Loucy (cell line): ENCODE measurements at regions not wholly inside any gene's neighbourhood (a gene's known extent, or its start where the extent isn't known, plus 50 kb on each side); places are given as distances from the start of the nearest gene placed in this dataset.

Experiments
- EZH2phosphoT487 ChIP-seq: fragments of 200-600 bp; IDR thresholded peaks from 2 replicates; pipeline ENCODE4 v1.6.1; 2018; ENCODE audit warnings: antibody characterized with exemption, mild to moderate bottlenecking, moderate library complexity, borderline replicate concordance
- TF ChIP-seq, protein P1 (sequence below): fragments of 200-600 bp; sonication (generic); conservative IDR thresholded peaks from 2 replicates; pipeline ENCODE4 v1.5.1; 2014; ENCODE audit warnings: mild to moderate bottlenecking, antibody characterized with exemption, low read length

DNA sequence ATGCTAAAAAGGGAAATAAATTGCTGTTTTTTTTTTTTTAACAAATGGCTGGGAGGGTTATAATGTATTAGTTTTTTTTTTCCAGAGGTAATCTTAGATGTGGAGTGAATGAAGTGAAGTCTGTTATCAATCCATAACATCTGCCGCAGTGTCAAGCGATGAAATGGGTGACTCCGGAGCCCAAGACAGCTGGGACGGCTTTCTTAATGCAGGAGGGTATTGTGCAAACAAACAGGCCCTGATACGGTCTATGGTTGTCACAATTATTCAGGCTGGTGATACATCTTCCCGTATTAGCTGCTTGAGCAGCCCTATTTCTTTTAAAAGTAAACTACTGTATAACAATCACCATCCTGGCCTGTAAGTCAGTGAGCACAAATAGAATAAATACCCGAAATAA, 1231.2 kb downstream of the GATA3 start:
- TF ChIP-seq, protein P1, sequence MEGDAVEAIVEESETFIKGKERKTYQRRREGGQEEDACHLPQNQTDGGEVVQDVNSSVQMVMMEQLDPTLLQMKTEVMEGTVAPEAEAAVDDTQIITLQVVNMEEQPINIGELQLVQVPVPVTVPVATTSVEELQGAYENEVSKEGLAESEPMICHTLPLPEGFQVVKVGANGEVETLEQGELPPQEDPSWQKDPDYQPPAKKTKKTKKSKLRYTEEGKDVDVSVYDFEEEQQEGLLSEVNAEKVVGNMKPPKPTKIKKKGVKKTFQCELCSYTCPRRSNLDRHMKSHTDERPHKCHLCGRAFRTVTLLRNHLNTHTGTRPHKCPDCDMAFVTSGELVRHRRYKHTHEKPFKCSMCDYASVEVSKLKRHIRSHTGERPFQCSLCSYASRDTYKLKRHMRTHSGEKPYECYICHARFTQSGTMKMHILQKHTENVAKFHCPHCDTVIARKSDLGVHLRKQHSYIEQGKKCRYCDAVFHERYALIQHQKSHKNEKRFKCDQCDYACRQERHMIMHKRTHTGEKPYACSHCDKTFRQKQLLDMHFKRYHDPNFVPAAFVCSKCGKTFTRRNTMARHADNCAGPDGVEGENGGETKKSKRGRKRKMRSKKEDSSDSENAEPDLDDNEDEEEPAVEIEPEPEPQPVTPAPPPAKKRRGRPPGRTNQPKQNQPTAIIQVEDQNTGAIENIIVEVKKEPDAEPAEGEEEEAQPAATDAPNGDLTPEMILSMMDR, result no peak
- no peak for TF ChIP-seq EZH2phosphoT487
